ENCODE measurements at regions not wholly inside any gene's neighbourhood (a gene's known extent, or its start where the extent isn't known, plus 50 kb on each side); places are given as distances from the start of the nearest gene placed in this dataset.

GRCh38 chr7:58316-58715 lies 134.1 kb upstream of the FAM20C start:
- no peaks in the 10 kb centered on the region for H3K79me2 ChIP-seq (ENCODE audit: insufficient read depth)
- H3K36me3 ChIP-seq (replicated peaks in 1 of 2; ENCODE audit: control insufficient read depth in 1 of 2, insufficient read depth in 2 of 2, low read length in 1 of 2): no peaks in the 10 kb centered on the region
- H2AFZ ChIP-seq (ENCODE audit: low read depth): no peak overlapping the region
- POLR2A ChIA-PET: no interaction called here
- peaks cover 0 to 26% of the 10 kb centered on the region in 2 experiments; a peak in 1 of 4 replicates for H3K4me1 ChIP-seq (ENCODE audit: control insufficient read depth in 1 of 2, insufficient read depth in 2 of 2, low read depth in 1 of 2, low read length in 1 of 2)
- WGBS (ENCODE audit: low lambda C conversion rate): 44% methylated on average over 7 of the region's 7 CpGs
- no peaks in the 10 kb centered on the region for H4K20me1 ChIP-seq (ENCODE audit: insufficient read depth)
- DNase-seq: no peak
- H3K4me2 ChIP-seq: no peak overlapping the region
- no peaks in the 10 kb centered on the region for H3K9me3 ChIP-seq
- no peaks in the 10 kb centered on the region for H3K9me2 ChIP-seq
- CTCF ChIA-PET: interaction anchor here (5.8 kb wide), 1 partner anchor 209 kb away, joined by 42 read pairs; no protein-coding TSS in a partner anchor
- TF ChIP-seq YY1 (IDR thresholded peaks at IDR 0.05; ENCODE audit: low read depth) (no peak), GATA2 (CRISPR knock-in tag; IDR thresholded peaks at IDR 0.05) (no peak), TEAD4 (IDR thresholded peaks at IDR 0.05; ENCODE audit: borderline replicate concordance, insufficient read depth) (no peak), MEF2A (IDR thresholded peaks at IDR 0.05; ENCODE audit: borderline replicate concordance, low read depth) (no peak), MXI1 (IDR thresholded peaks at IDR 0.05; ENCODE audit: low read depth, low read length) (no peak), FOXJ3 (CRISPR knock-in tag; IDR thresholded peaks at IDR 0.05) (no peak), NRF1 (IDR thresholded peaks at IDR 0.05; ENCODE audit: low read depth, low read length) (no peak), FOSL2 (IDR thresholded peaks at IDR 0.05; ENCODE audit: borderline replicate concordance, low read depth) (no peak), POLR2AphosphoS5 (IDR thresholded peaks at IDR 0.05; ENCODE audit: low read depth, low read length) (no peak), RCOR1 (IDR thresholded peaks at IDR 0.05; ENCODE audit: low read length) (no peak), ZBTB33 (IDR thresholded peaks at IDR 0.05; ENCODE audit: borderline replicate concordance, low read depth) (no peak), FOXM1 (IDR thresholded peaks at IDR 0.05; ENCODE audit: low read depth) (no peak), CTCF (IDR thresholded peaks at IDR 0.05) (no peak), CHD2 (IDR thresholded peaks at IDR 0.05; ENCODE audit: low read length, partially characterized antibody) (no peak), RAD21 (IDR thresholded peaks at IDR 0.05; ENCODE audit: low read length) (no peak)
- TF ChIP-seq, protein P1, sequence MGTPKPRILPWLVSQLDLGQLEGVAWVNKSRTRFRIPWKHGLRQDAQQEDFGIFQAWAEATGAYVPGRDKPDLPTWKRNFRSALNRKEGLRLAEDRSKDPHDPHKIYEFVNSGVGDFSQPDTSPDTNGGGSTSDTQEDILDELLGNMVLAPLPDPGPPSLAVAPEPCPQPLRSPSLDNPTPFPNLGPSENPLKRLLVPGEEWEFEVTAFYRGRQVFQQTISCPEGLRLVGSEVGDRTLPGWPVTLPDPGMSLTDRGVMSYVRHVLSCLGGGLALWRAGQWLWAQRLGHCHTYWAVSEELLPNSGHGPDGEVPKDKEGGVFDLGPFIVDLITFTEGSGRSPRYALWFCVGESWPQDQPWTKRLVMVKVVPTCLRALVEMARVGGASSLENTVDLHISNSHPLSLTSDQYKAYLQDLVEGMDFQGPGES (IDR thresholded peaks at IDR 0.05; ENCODE audit: low read depth, low read length): no peak
- TF ChIP-seq, protein P2, sequence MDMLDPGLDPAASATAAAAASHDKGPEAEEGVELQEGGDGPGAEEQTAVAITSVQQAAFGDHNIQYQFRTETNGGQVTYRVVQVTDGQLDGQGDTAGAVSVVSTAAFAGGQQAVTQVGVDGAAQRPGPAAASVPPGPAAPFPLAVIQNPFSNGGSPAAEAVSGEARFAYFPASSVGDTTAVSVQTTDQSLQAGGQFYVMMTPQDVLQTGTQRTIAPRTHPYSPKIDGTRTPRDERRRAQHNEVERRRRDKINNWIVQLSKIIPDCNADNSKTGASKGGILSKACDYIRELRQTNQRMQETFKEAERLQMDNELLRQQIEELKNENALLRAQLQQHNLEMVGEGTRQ (IDR thresholded peaks at IDR 0.05; ENCODE audit: borderline replicate concordance, low read depth, low read length): no peak
- TF ChIP-seq, protein P3, sequence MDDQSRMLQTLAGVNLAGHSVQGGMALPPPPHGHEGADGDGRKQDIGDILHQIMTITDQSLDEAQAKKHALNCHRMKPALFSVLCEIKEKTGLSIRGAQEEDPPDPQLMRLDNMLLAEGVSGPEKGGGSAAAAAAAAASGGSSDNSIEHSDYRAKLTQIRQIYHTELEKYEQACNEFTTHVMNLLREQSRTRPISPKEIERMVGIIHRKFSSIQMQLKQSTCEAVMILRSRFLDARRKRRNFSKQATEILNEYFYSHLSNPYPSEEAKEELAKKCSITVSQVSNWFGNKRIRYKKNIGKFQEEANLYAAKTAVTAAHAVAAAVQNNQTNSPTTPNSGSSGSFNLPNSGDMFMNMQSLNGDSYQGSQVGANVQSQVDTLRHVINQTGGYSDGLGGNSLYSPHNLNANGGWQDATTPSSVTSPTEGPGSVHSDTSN (IDR thresholded peaks at IDR 0.05): no peak
- no peak overlapping the region for H3K9ac ChIP-seq
- H3K4me3 ChIP-seq (ENCODE audit: low read depth in 2 of 2, low read length in 1 of 2): no peak overlapping the region
- no peaks in the 10 kb centered on the region for H3F3A ChIP-seq (replicated peaks; ENCODE audit: insufficient read depth)
- H3K27ac ChIP-seq (ENCODE audit: low read depth in 2 of 2, low read length in 1 of 2): peak overlapping the region in 1 of 2 experiments; percentile 47; a peak in 2 of 4 replicates
- no peaks in the 10 kb centered on the region; the same call in 1 of the 2 replicates for H3K27me3 ChIP-seq (ENCODE audit: insufficient read depth)
